Ecto neural progenitor cell (in vitro differentiated cells): ENCODE measurements at regions not wholly inside any gene's neighbourhood (a gene's known extent, or its start where the extent isn't known, plus 50 kb on each side); places are given as distances from the start of the nearest gene placed in this dataset.

Experiments used
- DNase-seq: peaks from one replicate; pipeline ENCODE4 v3.0.0-alpha.2; 2018; ENCODE audit warnings: low spot score

GRCh38 chr2:830419-831224 is 120.0 kb upstream of the SNTG2 start:
- DNase-seq: no peak

GRCh38 chr2:829047-829446 is 121.6 kb upstream of the SNTG2 start:
- no peak for DNase-seq

GRCh38 chr2:824954-825353 is 125.7 kb upstream of the SNTG2 start:
- DNase-seq: no peak

GRCh38 chr2:824524-824923 is 126.1 kb upstream of the SNTG2 start:
- DNase-seq: no peak

GRCh38 chr2:821546-821945 is 129.1 kb upstream of the SNTG2 start:
- no peak for DNase-seq

- DNase-seq: no peak
These were observed 131.0 kb upstream of the SNTG2 start for GRCh38 chr2:819601-820000.

GRCh38 chr2:819121-819520 is 131.5 kb upstream of the SNTG2 start:
- DNase-seq: no peak

GRCh38 chr2:817336-818015 is 133.2 kb upstream of the SNTG2 start:
- DNase-seq: no peak

- no peak for DNase-seq
These were observed 134.4 kb upstream of the SNTG2 start for GRCh38 chr2:816278-816677.

- DNase-seq: no peak
These were observed 133.2 kb upstream of the TMEM18 start for GRCh38 chr2:810397-810796.

GRCh38 chr2:807300-807699 is 130.1 kb upstream of the TMEM18 start:
- no peak for DNase-seq

- DNase-seq: no peak
These were observed 128.5 kb upstream of the TMEM18 start for GRCh38 chr2:805664-806063.

GRCh38 chr2:797993-798392 is 120.8 kb upstream of the TMEM18 start:
- no peak for DNase-seq

- DNase-seq: no peak
These were observed 120.3 kb upstream of the TMEM18 start for GRCh38 chr2:797556-797955.

- no peak for DNase-seq
These were observed 119.2 kb upstream of the TMEM18 start for GRCh38 chr2:796141-796985.

- no peak for DNase-seq
These were observed 118.4 kb upstream of the TMEM18 start for GRCh38 chr2:795531-796041.

- no peak for DNase-seq
These were observed 117.5 kb upstream of the TMEM18 start for GRCh38 chr2:794554-795241.

- no peak for DNase-seq
These were observed 116.0 kb upstream of the TMEM18 start for GRCh38 chr2:793236-793635.

- no peak for DNase-seq
These were observed 115.5 kb upstream of the TMEM18 start for GRCh38 chr2:792687-793086.

- DNase-seq: no peak
These were observed 113.5 kb upstream of the TMEM18 start for GRCh38 chr2:790634-791245.

GRCh38 chr2:790081-790480 is 112.9 kb upstream of the TMEM18 start:
- no peak for DNase-seq

- DNase-seq: no peak
These were observed 112.3 kb upstream of the TMEM18 start for GRCh38 chr2:789529-789928.
